ENCODE measurements at regions not wholly inside any gene's neighbourhood (a gene's known extent, or its start where the extent isn't known, plus 50 kb on each side); places are given as distances from the start of the nearest gene placed in this dataset.
"Not testable (repeated sequence)": the region's sequence is repeated elsewhere in the genome, so short reads cannot be mapped to it uniquely, and the experiment has no call there.

GRCh38 chr1:229862017-229862774 is 204.8 kb upstream of the GALNT2 start:
- Histone ChIP-seq H3K27ac (ENCODE audit: low read depth, low read length) (no peak overlapping the region), H3K27me3 (ENCODE audit: control insufficient read depth in 5 of 5, insufficient read depth in 4 of 5, low read length in 5 of 5) (no peaks in the 10 kb centered on the region), H3K9me3 (ENCODE audit: control insufficient read depth in 5 of 5, low read length in 5 of 5) (no peaks in the 10 kb centered on the region), H3K9ac (ENCODE audit: low read length in 5 of 5) (no peak overlapping the region), H3K4me3 (ENCODE audit: low read depth in 1 of 5, low read length in 5 of 5) (no peak overlapping the region), H3K36me3 (ENCODE audit: control insufficient read depth in 5 of 5, insufficient read depth in 5 of 5, low read length in 5 of 5) (no peaks in the 10 kb centered on the region), H3K4me1 (ENCODE audit: control insufficient read depth in 5 of 5, insufficient read depth in 5 of 5, low read length in 5 of 5) (peaks cover 3 to 9% (median 8%) of the 10 kb centered on the region in 5 donors)

- Histone ChIP-seq H3K36me3 (ENCODE audit: control insufficient read depth in 5 of 5, insufficient read depth in 5 of 5, low read length in 5 of 5) (no peaks in the 10 kb centered on the region), H3K9ac (ENCODE audit: low read length in 5 of 5) (no peak overlapping the region), H3K4me1 (ENCODE audit: control insufficient read depth in 5 of 5, insufficient read depth in 5 of 5, low read length in 5 of 5) (peaks cover 3 to 9% (median 8%) of the 10 kb centered on the region in 5 donors), H3K27me3 (ENCODE audit: control insufficient read depth in 5 of 5, insufficient read depth in 4 of 5, low read length in 5 of 5) (peaks cover 0 to 4% (median 0%) of the 10 kb centered on the region in 5 donors), H3K9me3 (ENCODE audit: control insufficient read depth in 5 of 5, low read length in 5 of 5) (no peaks in the 10 kb centered on the region), H3K27ac (ENCODE audit: low read depth, low read length) (no peak overlapping the region), H3K4me3 (ENCODE audit: low read depth in 1 of 5, low read length in 5 of 5) (no peak overlapping the region)
Measured at GRCh38 chr1:229863651-229864545, 203.1 kb upstream of the GALNT2 start.

- no peak overlapping the region for H3K9ac ChIP-seq (ENCODE audit: low read length in 5 of 5)
- no peak overlapping the region for H3K4me3 ChIP-seq (ENCODE audit: low read depth in 1 of 5, low read length in 5 of 5)
- H3K4me1 ChIP-seq (ENCODE audit: control insufficient read depth in 5 of 5, insufficient read depth in 5 of 5, low read length in 5 of 5), result peaks cover 3 to 9% (median 8%) of the 10 kb centered on the region in 5 donors
- no peaks in the 10 kb centered on the region for H3K9me3 ChIP-seq (ENCODE audit: control insufficient read depth in 5 of 5, low read length in 5 of 5)
- H3K36me3 ChIP-seq (ENCODE audit: control insufficient read depth in 5 of 5, insufficient read depth in 5 of 5, low read length in 5 of 5), result no peaks in the 10 kb centered on the region
- no peak overlapping the region for H3K27ac ChIP-seq (ENCODE audit: low read depth, low read length)
- peaks cover 0 to 4% (median 0%) of the 10 kb centered on the region in 5 donors for H3K27me3 ChIP-seq (ENCODE audit: control insufficient read depth in 5 of 5, insufficient read depth in 4 of 5, low read length in 5 of 5)
Measured at GRCh38 chr1:229864686-229865230, 202.3 kb upstream of the GALNT2 start.

- H3K27ac ChIP-seq (ENCODE audit: low read depth, low read length); H3K4me3 ChIP-seq (ENCODE audit: low read depth in 1 of 5, low read length in 5 of 5); H3K4me1 ChIP-seq (ENCODE audit: control insufficient read depth in 5 of 5, insufficient read depth in 5 of 5, low read length in 5 of 5); H3K27me3 ChIP-seq (ENCODE audit: control insufficient read depth in 5 of 5, insufficient read depth in 4 of 5, low read length in 5 of 5); H3K9ac ChIP-seq (ENCODE audit: low read length in 5 of 5); H3K36me3 ChIP-seq (ENCODE audit: control insufficient read depth in 5 of 5, insufficient read depth in 5 of 5, low read length in 5 of 5); H3K9me3 ChIP-seq (ENCODE audit: control insufficient read depth in 5 of 5, low read length in 5 of 5): not testable (repeated sequence)
Measured at GRCh38 chr1:229865321-229865720, 201.7 kb upstream of the GALNT2 start.

- no peaks in the 10 kb centered on the region for H3K9me3 ChIP-seq (ENCODE audit: control insufficient read depth in 5 of 5, low read length in 5 of 5)
- H3K9ac ChIP-seq (ENCODE audit: low read length in 5 of 5), result no peak overlapping the region
- H3K4me1 ChIP-seq (ENCODE audit: control insufficient read depth in 5 of 5, insufficient read depth in 5 of 5, low read length in 5 of 5), result peaks cover 3 to 9% (median 8%) of the 10 kb centered on the region in 5 donors
- H3K36me3 ChIP-seq (ENCODE audit: control insufficient read depth in 5 of 5, insufficient read depth in 5 of 5, low read length in 5 of 5), result no peaks in the 10 kb centered on the region
- no peak overlapping the region for H3K27ac ChIP-seq (ENCODE audit: low read depth, low read length)
- peaks cover 0 to 4% (median 0%) of the 10 kb centered on the region in 5 donors for H3K27me3 ChIP-seq (ENCODE audit: control insufficient read depth in 5 of 5, insufficient read depth in 4 of 5, low read length in 5 of 5)
- no peak overlapping the region for H3K4me3 ChIP-seq (ENCODE audit: low read depth in 1 of 5, low read length in 5 of 5)
Measured at GRCh38 chr1:229867726-229868125, 199.3 kb upstream of the GALNT2 start.

GRCh38 chr1:229869240-229869639 is 197.8 kb upstream of the GALNT2 start:
- Histone ChIP-seq H3K9me3 (ENCODE audit: control insufficient read depth in 5 of 5, low read length in 5 of 5) (no peaks in the 10 kb centered on the region), H3K27me3 (ENCODE audit: control insufficient read depth in 5 of 5, insufficient read depth in 4 of 5, low read length in 5 of 5) (peaks cover 0 to 4% (median 0%) of the 10 kb centered on the region in 5 donors), H3K9ac (ENCODE audit: low read length in 5 of 5) (no peak overlapping the region), H3K27ac (ENCODE audit: low read depth, low read length) (no peak overlapping the region), H3K4me3 (ENCODE audit: low read depth in 1 of 5, low read length in 5 of 5) (no peak overlapping the region), H3K4me1 (ENCODE audit: control insufficient read depth in 5 of 5, insufficient read depth in 5 of 5, low read length in 5 of 5) (peaks cover 0 to 3% (median 2%) of the 10 kb centered on the region in 5 donors), H3K36me3 (ENCODE audit: control insufficient read depth in 5 of 5, insufficient read depth in 5 of 5, low read length in 5 of 5) (no peaks in the 10 kb centered on the region)

- Histone ChIP-seq H3K4me3 (ENCODE audit: low read depth in 1 of 5, low read length in 5 of 5) (no peak overlapping the region), H3K4me1 (ENCODE audit: control insufficient read depth in 5 of 5, insufficient read depth in 5 of 5, low read length in 5 of 5) (no peaks in the 10 kb centered on the region), H3K9me3 (ENCODE audit: control insufficient read depth in 5 of 5, low read length in 5 of 5) (no peaks in the 10 kb centered on the region), H3K27ac (ENCODE audit: low read depth, low read length) (no peak overlapping the region), H3K9ac (ENCODE audit: low read length in 5 of 5) (no peak overlapping the region), H3K27me3 (ENCODE audit: control insufficient read depth in 5 of 5, insufficient read depth in 4 of 5, low read length in 5 of 5) (peaks cover 0 to 4% (median 0%) of the 10 kb centered on the region in 5 donors), H3K36me3 (ENCODE audit: control insufficient read depth in 5 of 5, insufficient read depth in 5 of 5, low read length in 5 of 5) (no peaks in the 10 kb centered on the region)
Measured at GRCh38 chr1:229869687-229870086, 197.4 kb upstream of the GALNT2 start.

GRCh38 chr1:229870381-229870780 is 196.7 kb upstream of the GALNT2 start:
- no peaks in the 10 kb centered on the region for H3K36me3 ChIP-seq (ENCODE audit: control insufficient read depth in 5 of 5, insufficient read depth in 5 of 5, low read length in 5 of 5)
- no peaks in the 10 kb centered on the region for H3K9me3 ChIP-seq (ENCODE audit: control insufficient read depth in 5 of 5, low read length in 5 of 5)
- no peak overlapping the region for H3K9ac ChIP-seq (ENCODE audit: low read length in 5 of 5)
- H3K27me3 ChIP-seq (ENCODE audit: control insufficient read depth in 5 of 5, insufficient read depth in 4 of 5, low read length in 5 of 5), result peaks cover 0 to 4% (median 0%) of the 10 kb centered on the region in 5 donors
- H3K4me3 ChIP-seq (ENCODE audit: low read depth in 1 of 5, low read length in 5 of 5), result no peak overlapping the region
- no peaks in the 10 kb centered on the region for H3K4me1 ChIP-seq (ENCODE audit: control insufficient read depth in 5 of 5, insufficient read depth in 5 of 5, low read length in 5 of 5)
- no peak overlapping the region for H3K27ac ChIP-seq (ENCODE audit: low read depth, low read length)

- H3K4me1 ChIP-seq (ENCODE audit: control insufficient read depth in 5 of 5, insufficient read depth in 5 of 5, low read length in 5 of 5), result no peaks in the 10 kb centered on the region
- H3K4me3 ChIP-seq (ENCODE audit: low read depth in 1 of 5, low read length in 5 of 5), result no peak overlapping the region
- H3K27ac ChIP-seq (ENCODE audit: low read depth, low read length), result no peak overlapping the region
- no peaks in the 10 kb centered on the region for H3K9me3 ChIP-seq (ENCODE audit: control insufficient read depth in 5 of 5, low read length in 5 of 5)
- peaks cover 0 to 4% (median 0%) of the 10 kb centered on the region in 5 donors for H3K27me3 ChIP-seq (ENCODE audit: control insufficient read depth in 5 of 5, insufficient read depth in 4 of 5, low read length in 5 of 5)
- H3K36me3 ChIP-seq (ENCODE audit: control insufficient read depth in 5 of 5, insufficient read depth in 5 of 5, low read length in 5 of 5), result no peaks in the 10 kb centered on the region
- no peak overlapping the region for H3K9ac ChIP-seq (ENCODE audit: low read length in 5 of 5)
Measured at GRCh38 chr1:229871078-229871676, 195.9 kb upstream of the GALNT2 start.
